ENCODE measurements at regions not wholly inside any gene's neighbourhood (a gene's known extent, or its start where the extent isn't known, plus 50 kb on each side); places are given as distances from the start of the nearest gene placed in this dataset.

DNA sequence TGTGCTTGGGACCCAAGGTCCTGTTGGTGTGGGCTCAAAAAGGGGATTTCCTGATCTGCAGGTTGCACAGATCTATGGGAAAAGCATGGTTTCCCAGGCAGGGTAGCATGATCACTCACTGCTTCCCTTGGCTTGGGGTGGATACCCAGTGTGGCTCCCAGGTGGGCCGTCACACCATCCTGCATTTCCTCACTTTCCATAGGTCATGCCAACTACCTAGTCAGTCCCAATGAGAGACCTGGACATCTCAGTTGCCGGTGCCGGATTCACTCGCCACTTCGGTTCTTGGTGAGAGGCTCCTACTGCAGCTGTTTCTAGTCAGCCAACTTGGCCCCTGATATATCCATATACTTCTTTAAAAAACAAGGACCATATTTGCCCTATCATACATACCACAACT, 503.0 kb downstream of the PCDH17 start:
- no peak for DNase-seq (ENCODE audit: low read depth)

GRCh38 chr13:58142952-58143351, 511.4 kb downstream of the PCDH17 start:
- H3K4me3 ChIP-seq (ENCODE audit: low read depth, low read length), result no peak overlapping the region
- no peak for DNase-seq (ENCODE audit: low read depth)

More for the DNA sequence above, 503.0 kb downstream of the PCDH17 start:
- H3K4me3 ChIP-seq (ENCODE audit: low read depth, low read length), result no peak overlapping the region

DNA sequence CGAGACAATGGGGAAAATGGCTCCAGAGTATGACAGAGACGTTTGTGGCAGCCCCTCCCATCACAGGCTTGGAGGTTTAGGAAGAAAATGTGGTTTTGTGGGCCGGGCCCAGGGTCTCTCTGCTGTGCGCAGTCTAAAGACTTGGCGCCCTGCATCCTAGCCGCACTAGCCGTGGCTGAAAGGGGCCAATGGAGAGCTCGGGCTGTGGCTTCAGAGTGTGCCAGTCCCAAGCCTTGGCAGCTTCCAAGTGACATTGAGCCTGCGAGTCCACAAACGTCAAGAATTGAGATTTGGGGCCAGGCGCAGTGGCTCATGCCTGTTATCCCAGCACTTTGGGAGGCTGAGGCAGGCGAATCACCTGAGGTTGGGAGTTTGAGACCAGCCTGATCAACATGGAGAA, 513.1 kb downstream of the PCDH17 start:
- DNase-seq (ENCODE audit: low read depth), result no peak

DNA sequence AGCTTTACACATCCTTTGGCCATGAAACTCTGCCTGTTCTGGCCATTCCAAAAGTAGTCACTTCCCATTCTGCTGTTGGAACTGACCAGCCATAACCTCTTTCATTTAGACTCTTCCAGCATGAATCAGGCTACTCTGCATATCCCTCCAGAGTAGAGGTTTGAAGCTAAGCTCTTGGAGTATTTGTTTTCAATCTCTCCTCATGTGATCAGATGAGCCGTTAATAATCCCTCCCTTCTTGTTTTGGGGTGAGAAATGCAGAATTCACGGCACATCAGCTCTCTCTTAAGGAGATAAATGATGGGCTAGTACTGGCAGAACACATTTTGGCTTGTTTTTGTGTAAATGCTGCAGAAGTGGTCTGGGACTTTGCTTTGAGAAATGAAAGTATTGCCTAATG, 519.9 kb downstream of the PCDH17 start:
- DNase-seq (ENCODE audit: low read depth), result peak; percentile 20
- H3K4me3 ChIP-seq (ENCODE audit: low read depth, low read length), result no peak overlapping the region

More for the DNA sequence above, 513.1 kb downstream of the PCDH17 start:
- H3K4me3 ChIP-seq (ENCODE audit: low read depth, low read length), result no peak overlapping the region

DNA sequence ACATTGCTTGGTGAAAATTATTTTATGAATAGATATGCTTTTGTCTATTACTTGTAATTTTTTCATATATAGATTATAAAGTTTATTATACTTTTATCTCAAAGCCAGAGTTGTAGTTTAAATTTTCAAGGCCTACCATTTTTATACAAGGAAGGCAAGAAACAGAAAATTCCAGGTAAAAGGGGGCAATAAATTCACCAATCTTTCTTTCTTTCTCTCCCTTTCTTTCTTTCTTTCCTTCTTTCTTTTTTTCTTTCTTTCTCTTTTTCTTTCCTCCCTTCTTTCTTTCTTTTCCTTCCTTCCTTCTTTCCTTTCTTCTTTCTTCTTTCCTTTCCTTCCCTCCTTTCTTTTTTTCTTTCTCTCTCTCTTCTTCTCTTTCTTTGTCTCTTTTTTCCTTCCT, 529.4 kb downstream of the PCDH17 start:
- no peak for DNase-seq (ENCODE audit: low read depth)
- no peak overlapping the region for H3K4me3 ChIP-seq (ENCODE audit: low read depth, low read length)

DNA sequence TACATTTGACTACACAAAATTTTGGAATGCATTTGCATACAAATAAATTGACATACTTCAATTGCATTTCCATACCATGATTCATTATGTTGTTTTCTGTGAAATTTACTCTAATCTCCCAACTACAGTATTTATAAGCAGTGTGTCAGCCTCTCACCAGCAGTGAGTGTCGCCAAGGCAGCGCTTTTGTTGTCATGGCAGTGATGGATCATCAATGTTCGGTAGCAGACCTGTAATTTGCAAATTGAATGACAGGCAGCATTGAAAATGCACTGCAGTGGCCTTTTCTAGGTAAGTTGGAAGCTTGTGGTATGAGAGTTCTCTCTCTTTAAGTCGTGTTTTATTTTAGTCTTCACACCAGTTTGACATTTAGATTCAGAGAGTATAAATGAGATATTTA, 534.1 kb downstream of the PCDH17 start:
- DNase-seq (ENCODE audit: low read depth), result no peak
- no peak overlapping the region for H3K4me3 ChIP-seq (ENCODE audit: low read depth, low read length)

GRCh38 chr13:58181111-58181510, 549.6 kb downstream of the PCDH17 start:
- no peak for DNase-seq (ENCODE audit: low read depth)
- no peak overlapping the region for H3K4me3 ChIP-seq (ENCODE audit: low read depth, low read length)

DNA sequence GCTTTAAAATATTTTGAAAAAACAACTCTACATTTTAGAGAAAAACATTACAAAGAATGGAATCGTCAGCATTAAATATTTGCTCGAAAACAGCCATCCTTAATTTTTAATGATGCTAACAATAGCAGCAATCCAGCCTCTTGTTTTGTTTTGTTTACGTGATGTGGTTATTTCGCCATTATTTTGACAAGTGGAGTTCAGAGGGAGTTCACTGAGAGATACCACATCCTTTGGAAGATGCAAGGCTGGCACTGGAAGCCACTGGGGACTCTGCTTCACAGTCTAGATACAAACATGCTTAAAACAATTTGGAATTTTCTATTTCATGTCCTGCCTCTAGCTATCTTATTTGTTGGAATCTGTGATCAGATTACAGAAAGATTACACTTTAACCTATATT, 556.3 kb downstream of the PCDH17 start:
- no peak for DNase-seq (ENCODE audit: low read depth)
- no peak overlapping the region for H3K4me3 ChIP-seq (ENCODE audit: low read depth, low read length)

DNA sequence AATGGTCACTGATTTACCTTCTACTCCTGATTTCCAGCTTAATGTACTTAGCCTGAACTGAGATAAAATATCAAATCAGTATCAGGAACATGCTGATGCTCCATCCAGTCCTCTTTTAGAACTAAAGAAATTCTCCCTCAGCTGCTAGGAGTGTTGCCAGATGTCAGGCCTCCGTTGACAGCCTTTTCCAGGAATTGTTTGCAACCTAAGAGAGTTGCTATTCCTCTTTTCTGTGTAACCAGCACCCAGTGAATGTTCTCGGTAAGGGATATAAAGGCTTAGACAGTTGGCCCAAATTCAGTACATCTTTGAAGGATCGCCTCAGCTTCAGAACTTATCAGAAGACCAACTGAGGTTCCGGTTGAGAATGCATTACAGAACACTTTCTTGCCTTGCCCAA, 559.0 kb downstream of the PCDH17 start:
- H3K4me3 ChIP-seq (ENCODE audit: low read depth, low read length), result no peak overlapping the region
- no peak for DNase-seq (ENCODE audit: low read depth)

- no peak for DNase-seq (ENCODE audit: low read depth)
- H3K4me3 ChIP-seq (ENCODE audit: low read depth, low read length), result no peak overlapping the region
Measured at GRCh38 chr13:58191754-58192153, 560.2 kb downstream of the PCDH17 start.

GRCh38 chr13:58202099-58202498, 570.6 kb downstream of the PCDH17 start:
- no peak for DNase-seq (ENCODE audit: low read depth)
- H3K4me3 ChIP-seq (ENCODE audit: low read depth, low read length), result no peak overlapping the region

- H3K4me3 ChIP-seq (ENCODE audit: low read depth, low read length), result no peak overlapping the region
- peak; percentile 8 for DNase-seq (ENCODE audit: low read depth)
Measured at GRCh38 chr13:58207501-58207900, 576.0 kb downstream of the PCDH17 start.

GRCh38 chr13:58235454-58235853, 603.9 kb downstream of the PCDH17 start:
- no peak for DNase-seq (ENCODE audit: low read depth)
- no peak overlapping the region for H3K4me3 ChIP-seq (ENCODE audit: low read depth, low read length)

DNA sequence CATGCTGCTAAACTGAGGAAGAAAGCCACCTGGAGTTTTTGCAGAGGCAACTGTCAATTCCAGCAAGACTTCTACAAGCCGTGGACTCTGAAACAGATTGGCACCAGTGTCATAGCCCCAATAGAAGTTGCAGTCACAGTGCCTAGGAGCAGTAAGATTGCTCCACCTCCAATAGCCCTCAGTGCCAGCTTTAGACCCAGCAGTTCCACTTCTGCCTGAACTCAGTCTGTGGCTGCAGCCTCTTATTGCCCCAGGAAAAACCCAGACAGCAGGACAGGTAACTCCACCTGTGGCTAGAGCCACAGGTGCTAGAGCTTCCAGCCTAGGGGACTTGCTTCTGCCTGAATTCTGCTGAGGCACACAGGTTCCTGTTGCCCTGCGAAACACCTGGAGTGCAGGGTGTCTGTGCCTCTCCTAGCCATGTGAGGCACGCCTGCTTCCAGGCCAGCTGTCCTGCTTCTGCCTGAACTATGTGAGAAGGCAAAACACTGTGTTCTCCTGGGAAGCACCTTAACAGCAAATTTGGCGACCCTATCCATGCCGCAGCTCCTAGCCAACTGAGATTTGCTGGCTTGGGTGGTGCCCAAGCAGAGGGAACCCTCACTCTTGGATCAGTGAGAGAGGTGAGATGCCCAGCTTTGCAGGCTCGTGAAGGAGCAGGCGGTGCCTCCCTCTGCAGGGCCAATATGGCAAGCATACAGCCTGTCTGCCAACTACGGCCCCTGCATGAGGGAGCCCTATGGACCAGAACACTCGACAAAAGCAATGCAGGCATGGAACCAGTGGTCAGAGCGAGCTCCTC, 607.6 kb downstream of the PCDH17 start:
- no peak for DNase-seq (ENCODE audit: low read depth)
- no peak overlapping the region for H3K4me3 ChIP-seq (ENCODE audit: low read depth, low read length)

- no peak for DNase-seq (ENCODE audit: low read depth)
- H3K4me3 ChIP-seq (ENCODE audit: low read depth, low read length), result no peak overlapping the region
Measured at GRCh38 chr13:58239774-58240268, 608.3 kb downstream of the PCDH17 start.

DNA sequence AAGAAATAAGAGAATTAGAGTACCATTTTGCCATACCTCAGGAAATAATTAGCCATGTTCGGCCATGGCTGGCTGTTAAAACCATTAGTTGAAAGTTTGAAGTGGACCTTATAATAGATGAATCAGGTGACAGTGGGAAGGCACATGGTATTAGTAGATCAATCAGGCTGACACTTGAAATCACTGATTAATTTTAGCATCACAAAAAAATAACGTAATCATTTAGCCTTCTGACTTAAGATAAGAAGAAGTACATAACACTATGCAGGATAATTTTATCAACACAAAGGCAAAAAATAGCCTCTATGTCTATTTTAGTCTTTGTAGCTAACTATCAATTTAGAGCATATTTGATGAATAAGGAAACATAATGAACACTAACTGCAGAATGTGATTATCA, 615.5 kb downstream of the PCDH17 start:
- H3K4me3 ChIP-seq (ENCODE audit: low read depth, low read length), result no peak overlapping the region
- no peak for DNase-seq (ENCODE audit: low read depth)

- no peak for DNase-seq (ENCODE audit: low read depth)
- no peak overlapping the region for H3K4me3 ChIP-seq (ENCODE audit: low read depth, low read length)
Measured at GRCh38 chr13:58254943-58255342, 623.4 kb downstream of the PCDH17 start.

GRCh38 chr13:58266271-58266670, 634.7 kb downstream of the PCDH17 start:
- DNase-seq (ENCODE audit: low read depth), result no peak
- no peak overlapping the region for H3K4me3 ChIP-seq (ENCODE audit: low read depth, low read length)

GRCh38 chr13:58298556-58299135, 667.1 kb downstream of the PCDH17 start:
- no peak for DNase-seq (ENCODE audit: low read depth)
- H3K4me3 ChIP-seq (ENCODE audit: low read depth, low read length), result no peak overlapping the region

DNA sequence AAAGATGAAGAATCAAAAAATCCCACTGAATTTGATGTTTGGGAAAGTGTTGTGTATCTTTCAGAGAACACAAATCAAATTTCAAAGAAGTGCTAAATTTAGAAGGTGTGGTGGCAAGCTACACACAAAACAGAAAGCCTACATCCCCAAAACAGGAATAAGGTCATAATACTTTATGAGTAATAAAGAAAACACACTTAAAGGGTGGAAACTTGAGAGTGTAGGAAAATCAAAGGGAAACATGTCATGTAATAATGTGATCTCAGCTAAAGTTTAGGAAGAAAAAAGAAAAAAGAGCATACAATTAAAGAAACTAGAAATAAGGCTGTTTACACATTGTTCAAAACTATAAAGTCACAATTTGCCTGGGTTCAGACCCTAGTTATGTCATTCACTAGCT, 668.7 kb downstream of the PCDH17 start:
- DNase-seq (ENCODE audit: low read depth), result no peak
- H3K4me3 ChIP-seq (ENCODE audit: low read depth, low read length), result no peak overlapping the region
